IgD-negative memory B cell (primary cell): ENCODE measurements at regions not wholly inside any gene's neighbourhood (a gene's known extent, or its start where the extent isn't known, plus 50 kb on each side); places are given as distances from the start of the nearest gene placed in this dataset.
"Not testable (repeated sequence)": the region's sequence is repeated elsewhere in the genome, so short reads cannot be mapped to it uniquely, and the experiment has no call there.

Experiments used
- H3K27ac Mint-ChIP-seq, 3 donors: one replicate each; pipeline ENCODE4 v1.8.0; 2020 to 2022; ENCODE audit warnings: mild to moderate bottlenecking in 3 of 3, mixed read lengths in 3 of 3, moderate library complexity in 1 of 3
- H3K27me3 Mint-ChIP-seq: one replicate; pipeline ENCODE4 v1.8.0; 2021; ENCODE audit warnings: mixed read lengths
- H3K36me3 Mint-ChIP-seq: one replicate; pipeline ENCODE4 v1.8.0; 2020; ENCODE audit warnings: mild to moderate bottlenecking, mixed read lengths
- H3K4me1 Mint-ChIP-seq, 3 donors: one replicate each; pipeline ENCODE4 v1.8.0; 2020 to 2022; ENCODE audit warnings: mixed read lengths in 3 of 3, mild to moderate bottlenecking in 1 of 3
- H3K4me3 Mint-ChIP-seq, 4 donors: one replicate each; pipeline ENCODE4 v1.8.0; 2020 to 2022; ENCODE audit warnings: mild to moderate bottlenecking in 4 of 4, mixed read lengths in 4 of 4, moderate library complexity in 3 of 4
- H3K9me3 Mint-ChIP-seq, 3 donors: one replicate each; pipeline ENCODE4 v1.8.0; 2020 to 2021; ENCODE audit warnings: mixed read lengths in 3 of 3, mild to moderate bottlenecking in 1 of 3

DNA sequence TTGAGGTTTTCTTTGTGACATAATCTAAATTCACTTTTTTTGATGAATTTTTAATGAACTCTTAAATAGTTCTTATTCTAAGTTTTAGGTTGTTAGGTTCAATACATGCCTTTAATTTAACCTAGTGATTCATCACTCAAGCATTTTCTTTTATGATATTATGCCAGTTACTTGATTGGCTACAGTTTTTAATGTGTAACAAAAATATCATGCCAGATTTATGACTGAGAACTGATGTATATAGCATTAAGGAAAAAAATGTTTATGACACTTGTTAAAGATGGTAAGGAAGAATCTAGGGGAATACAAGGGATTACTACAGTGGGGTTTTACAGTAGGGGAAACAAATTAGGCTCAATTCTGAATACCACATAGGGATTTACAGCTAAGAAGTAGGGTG is 103.1 kb downstream of the VGLL3 start:
- Mint-ChIP-seq H3K27me3 (no peaks in the 10 kb centered on the region), H3K4me1 (no peaks in the 10 kb centered on the region), H3K36me3 (no peaks in the 10 kb centered on the region), H3K27ac (no peak overlapping the region), H3K4me3 (no peak overlapping the region), H3K9me3 (peaks cover 0 to 2% (median 2%) of the 10 kb centered on the region in 3 donors)

DNA sequence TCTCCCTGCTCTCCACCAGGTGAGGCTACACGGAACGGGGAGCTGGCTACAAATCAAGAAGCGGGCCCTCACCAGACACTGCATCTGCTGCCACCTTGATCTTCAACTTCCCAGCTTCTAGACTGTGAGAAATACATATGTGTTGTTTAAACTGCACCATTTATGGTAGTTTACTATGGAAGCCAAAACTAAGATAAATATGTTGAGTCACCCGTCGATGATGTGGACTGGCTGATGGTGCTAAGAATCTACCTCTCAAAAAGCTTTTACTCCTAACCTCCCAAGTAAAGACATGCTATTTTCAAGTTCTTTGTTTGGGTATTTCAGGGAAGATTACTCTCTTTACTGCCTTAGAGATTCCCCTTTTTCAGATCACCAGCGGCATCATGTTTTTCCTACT is 110.9 kb downstream of the VGLL3 start:
- Mint-ChIP-seq H3K27ac (no peak overlapping the region), H3K9me3 (peaks cover 0 to 12% (median 8%) of the 10 kb centered on the region in 3 donors), H3K36me3 (no peaks in the 10 kb centered on the region), H3K4me1 (no peaks in the 10 kb centered on the region), H3K4me3 (no peak overlapping the region), H3K27me3 (no peaks in the 10 kb centered on the region)

DNA sequence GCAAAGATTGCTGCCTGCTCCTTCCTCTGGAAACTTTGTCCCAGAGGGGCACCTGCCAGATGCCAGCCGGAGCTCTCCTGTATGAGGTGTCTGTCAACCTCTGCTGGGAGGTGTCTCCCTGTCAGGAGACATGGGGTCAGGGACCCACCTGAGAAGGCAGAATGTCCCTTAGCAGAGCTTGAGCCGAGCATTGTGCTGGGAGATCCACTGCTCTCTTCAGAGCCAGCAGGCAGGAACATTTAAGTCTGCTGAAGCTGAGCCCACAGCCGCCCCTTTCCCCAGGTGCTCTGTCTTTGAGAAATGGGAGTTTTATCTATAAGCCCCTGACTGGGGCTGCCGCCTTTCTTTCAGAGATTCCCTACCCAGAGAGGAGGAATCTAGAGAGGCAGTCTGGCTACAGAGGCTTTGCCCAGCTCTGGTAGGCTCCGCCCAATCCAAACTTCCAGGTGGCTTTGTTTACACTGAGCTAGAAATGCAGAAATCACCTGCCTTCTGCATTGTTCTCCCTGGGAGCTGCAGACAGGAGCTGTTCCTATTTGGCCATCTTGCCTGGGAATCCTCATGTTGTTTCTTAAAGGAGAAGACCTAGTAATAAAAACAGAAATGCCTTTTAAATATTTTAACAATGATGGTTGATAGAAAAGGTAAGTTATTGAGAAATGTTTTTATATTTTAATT is 114.3 kb downstream of the VGLL3 start:
- H3K9me3 Mint-ChIP-seq, H3K27ac Mint-ChIP-seq, H3K4me1 Mint-ChIP-seq, H3K27me3 Mint-ChIP-seq, H3K4me3 Mint-ChIP-seq, H3K36me3 Mint-ChIP-seq: not testable (repeated sequence)

DNA sequence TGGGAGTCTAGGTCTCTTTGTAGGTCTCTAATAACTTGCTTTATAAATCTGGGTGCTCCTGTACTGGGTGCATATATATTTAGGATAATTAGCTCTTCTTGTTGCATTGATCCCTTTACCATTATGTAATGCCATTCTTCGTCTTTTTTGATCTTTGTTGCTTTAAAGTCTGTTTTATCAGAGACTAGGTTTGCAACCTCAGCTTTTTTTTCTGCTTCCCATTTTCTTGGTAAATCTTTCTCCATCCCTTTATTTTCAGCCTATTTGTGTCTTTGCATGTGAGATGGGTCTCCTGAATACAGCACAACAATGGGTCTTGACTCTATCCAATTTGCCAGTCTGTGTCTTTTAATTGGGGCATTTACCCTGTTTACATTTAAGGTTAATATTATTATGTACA is 116.2 kb downstream of the VGLL3 start:
- not testable (repeated sequence) for H3K4me1 Mint-ChIP-seq, H3K27ac Mint-ChIP-seq, H3K27me3 Mint-ChIP-seq, H3K4me3 Mint-ChIP-seq, H3K36me3 Mint-ChIP-seq
- peaks cover 6 to 10% (median 7%) of the 10 kb centered on the region in 3 donors for H3K9me3 Mint-ChIP-seq

DNA sequence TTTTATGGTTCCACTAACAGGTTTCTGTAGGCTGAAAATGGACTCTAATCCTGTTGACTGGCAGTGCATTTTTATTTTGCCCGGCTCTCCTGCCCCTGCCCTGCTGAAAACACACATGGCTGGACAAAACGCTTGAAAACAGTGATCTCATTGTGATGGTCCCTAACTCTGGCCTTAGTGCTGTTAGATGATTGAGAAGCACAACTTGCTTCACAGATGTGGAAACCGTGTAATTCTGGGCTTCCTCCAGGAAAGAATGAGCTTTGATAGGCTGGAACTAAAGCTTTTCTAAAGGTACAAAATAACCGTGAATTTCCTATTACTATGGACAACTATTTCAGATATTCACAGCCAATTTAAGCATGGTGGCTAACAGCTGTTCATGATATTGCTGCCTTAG is 121.4 kb downstream of the VGLL3 start:
- Mint-ChIP-seq H3K27ac (no peak overlapping the region), H3K4me3 (no peak overlapping the region), H3K9me3 (peaks cover 2 to 14% (median 4%) of the 10 kb centered on the region in 3 donors), H3K36me3 (no peaks in the 10 kb centered on the region), H3K4me1 (no peaks in the 10 kb centered on the region), H3K27me3 (no peaks in the 10 kb centered on the region)

DNA sequence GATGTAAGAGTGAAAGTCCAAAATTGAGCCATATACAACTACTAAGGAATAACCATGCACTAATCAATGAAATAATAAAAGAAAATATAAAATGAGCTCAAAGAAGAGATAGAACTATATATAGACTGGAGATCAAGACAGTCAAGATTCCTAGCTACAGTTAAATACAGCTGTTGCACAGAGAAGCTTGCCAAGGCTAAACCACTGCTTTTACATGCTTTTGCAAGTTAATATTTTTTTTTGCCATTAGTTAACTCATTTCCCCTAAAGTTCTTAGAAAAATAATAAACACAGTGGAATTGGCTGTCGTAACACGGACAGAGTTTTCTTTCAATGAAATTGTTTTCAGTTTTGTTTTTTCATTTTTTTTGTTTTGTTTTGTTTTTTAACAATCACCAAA is 123.0 kb downstream of the VGLL3 start:
- H3K36me3 Mint-ChIP-seq: no peaks in the 10 kb centered on the region
- H3K4me3 Mint-ChIP-seq: no peak overlapping the region
- H3K27me3 Mint-ChIP-seq: no peaks in the 10 kb centered on the region
- H3K27ac Mint-ChIP-seq: no peak overlapping the region
- no peaks in the 10 kb centered on the region for H3K4me1 Mint-ChIP-seq
- peaks cover 2 to 13% (median 4%) of the 10 kb centered on the region in 3 donors for H3K9me3 Mint-ChIP-seq

DNA sequence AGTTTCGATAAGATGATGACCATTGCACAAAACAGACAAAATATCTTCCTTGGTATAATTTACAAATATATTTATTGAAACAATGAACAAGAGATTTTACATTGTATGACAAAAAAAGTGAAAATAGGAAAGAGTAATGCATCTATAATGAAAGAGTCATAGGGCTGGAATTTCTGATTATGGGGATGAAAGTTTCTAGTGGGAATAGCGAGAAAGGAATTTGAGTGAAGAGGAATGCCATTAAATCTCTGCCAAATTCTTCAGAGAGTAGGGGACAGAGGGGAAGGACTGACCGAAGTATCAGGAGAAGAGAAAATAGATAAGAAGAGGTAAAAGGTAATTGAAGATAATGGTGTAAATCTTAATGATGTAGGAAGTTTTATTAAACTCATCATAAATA is 125.4 kb downstream of the VGLL3 start:
- Mint-ChIP-seq H3K27me3 (no peaks in the 10 kb centered on the region), H3K4me3 (no peak overlapping the region), H3K4me1 (no peaks in the 10 kb centered on the region), H3K9me3 (peaks cover 0 to 7% (median 3%) of the 10 kb centered on the region in 3 donors), H3K27ac (no peak overlapping the region), H3K36me3 (no peaks in the 10 kb centered on the region)

DNA sequence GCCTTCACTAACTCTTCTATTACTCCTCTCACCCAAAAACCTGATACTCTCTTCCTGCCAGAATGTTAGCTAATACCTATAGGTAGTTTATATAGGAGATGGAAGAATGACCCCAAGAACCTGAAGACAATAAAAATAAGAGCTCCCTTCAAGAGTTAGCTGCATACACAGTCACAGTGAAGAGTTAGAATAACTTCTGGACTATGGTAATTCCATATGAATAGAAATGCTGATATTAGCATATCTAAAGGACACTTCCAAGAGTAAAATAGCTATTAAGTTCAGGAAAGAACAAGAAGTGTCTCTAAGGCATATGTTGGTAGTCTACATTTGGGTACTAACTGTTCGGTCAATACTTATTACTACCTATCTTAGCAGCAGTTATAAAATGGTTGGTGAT is 134.2 kb downstream of the VGLL3 start:
- H3K4me1 Mint-ChIP-seq: no peaks in the 10 kb centered on the region
- no peak overlapping the region for H3K4me3 Mint-ChIP-seq
- H3K9me3 Mint-ChIP-seq: peaks cover 0 to 4% (median 4%) of the 10 kb centered on the region in 3 donors
- H3K27me3 Mint-ChIP-seq: no peaks in the 10 kb centered on the region
- H3K27ac Mint-ChIP-seq: no peak overlapping the region
- no peaks in the 10 kb centered on the region for H3K36me3 Mint-ChIP-seq

DNA sequence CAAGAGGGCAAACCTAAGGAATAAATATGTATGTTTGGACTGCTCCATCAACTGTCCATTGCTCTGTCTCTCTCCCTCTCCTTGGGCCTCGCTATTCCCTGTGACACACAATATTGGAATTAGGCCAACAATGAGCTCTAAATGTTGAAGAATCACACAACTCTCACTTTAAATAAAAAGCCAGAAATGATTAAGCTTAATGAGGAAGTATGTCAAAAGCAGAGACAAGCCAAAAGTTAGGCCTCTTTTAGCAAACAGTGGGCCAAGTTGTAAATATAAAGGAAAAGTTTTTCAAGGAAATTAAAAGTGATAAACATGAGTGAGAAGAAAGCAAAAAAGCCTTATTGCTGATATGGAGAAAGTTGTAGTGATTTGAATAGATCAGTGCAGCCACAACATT is 141.0 kb downstream of the VGLL3 start:
- no peak overlapping the region for H3K4me3 Mint-ChIP-seq
- H3K36me3 Mint-ChIP-seq: no peaks in the 10 kb centered on the region
- H3K27ac Mint-ChIP-seq: no peak overlapping the region
- no peaks in the 10 kb centered on the region for H3K4me1 Mint-ChIP-seq
- no peaks in the 10 kb centered on the region for H3K9me3 Mint-ChIP-seq
- no peaks in the 10 kb centered on the region for H3K27me3 Mint-ChIP-seq

DNA sequence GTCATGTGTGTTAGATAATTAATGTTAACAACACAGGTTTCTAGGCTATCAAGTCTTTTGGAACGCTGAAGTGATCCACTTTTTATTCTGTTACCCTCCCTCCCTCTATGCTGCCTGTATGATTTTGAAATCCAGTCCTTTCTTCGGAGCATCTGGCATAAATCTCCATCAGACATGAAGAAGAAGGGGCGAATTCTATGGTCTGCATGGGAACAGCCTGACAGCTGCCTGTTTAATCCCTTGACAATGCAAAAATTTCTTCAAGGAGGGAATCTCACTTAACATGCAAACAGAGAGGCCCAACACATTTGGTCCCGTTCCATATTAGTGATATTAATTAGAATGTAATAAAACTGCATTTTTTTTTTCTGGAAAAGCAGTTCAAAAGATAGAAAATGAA is 145.2 kb downstream of the VGLL3 start:
- Mint-ChIP-seq H3K4me1 (no peaks in the 10 kb centered on the region), H3K9me3 (no peaks in the 10 kb centered on the region), H3K27me3 (no peaks in the 10 kb centered on the region), H3K27ac (no peak overlapping the region), H3K36me3 (no peaks in the 10 kb centered on the region), H3K4me3 (no peak overlapping the region)

DNA sequence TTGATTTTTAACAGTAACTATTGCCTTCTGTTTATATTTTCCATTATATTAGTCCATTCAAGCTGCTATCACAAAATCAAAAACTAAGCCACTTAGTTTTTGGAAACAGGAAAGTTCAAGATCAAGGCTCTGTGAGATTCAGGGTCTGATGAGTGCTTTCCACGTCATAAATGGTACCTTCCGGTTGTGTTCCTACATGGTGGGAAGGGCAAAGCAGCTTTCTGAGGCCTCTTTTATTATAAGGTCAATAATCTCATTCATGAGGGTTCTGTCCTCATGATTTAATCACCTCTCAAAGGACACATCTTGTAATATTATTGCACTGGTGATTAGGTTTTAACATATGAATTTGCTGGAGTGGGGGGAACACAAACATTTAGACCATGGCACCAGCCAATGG is 152.0 kb downstream of the VGLL3 start:
- Mint-ChIP-seq H3K27me3 (no peaks in the 10 kb centered on the region), H3K36me3 (no peaks in the 10 kb centered on the region), H3K27ac (no peak overlapping the region), H3K9me3 (peaks cover 0 to 5% (median 4%) of the 10 kb centered on the region in 3 donors), H3K4me3 (no peak overlapping the region), H3K4me1 (no peaks in the 10 kb centered on the region)

DNA sequence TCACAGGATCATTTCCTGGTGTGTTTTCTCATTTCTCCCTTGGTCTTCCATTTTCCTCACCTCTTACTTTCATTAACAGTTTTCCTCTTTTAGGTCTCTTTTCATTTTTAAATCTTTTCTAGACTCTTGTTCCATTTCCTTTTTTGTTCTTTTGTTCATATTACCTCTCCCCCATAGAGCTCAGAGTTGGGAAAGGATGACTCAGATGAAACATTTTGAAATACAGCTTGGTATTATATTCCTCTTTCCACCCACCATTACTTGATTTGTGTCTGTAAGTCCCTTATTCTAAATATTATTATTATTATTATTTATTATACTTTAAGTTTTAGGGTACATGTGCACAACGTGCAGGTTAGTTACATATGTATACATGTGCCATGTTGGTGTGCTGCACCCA is 153.1 kb downstream of the VGLL3 start:
- H3K27me3 Mint-ChIP-seq: no peaks in the 10 kb centered on the region
- H3K4me1 Mint-ChIP-seq: no peaks in the 10 kb centered on the region
- no peak overlapping the region for H3K4me3 Mint-ChIP-seq
- peaks cover 0 to 6% (median 4%) of the 10 kb centered on the region in 3 donors for H3K9me3 Mint-ChIP-seq
- no peak overlapping the region for H3K27ac Mint-ChIP-seq
- no peaks in the 10 kb centered on the region for H3K36me3 Mint-ChIP-seq

DNA sequence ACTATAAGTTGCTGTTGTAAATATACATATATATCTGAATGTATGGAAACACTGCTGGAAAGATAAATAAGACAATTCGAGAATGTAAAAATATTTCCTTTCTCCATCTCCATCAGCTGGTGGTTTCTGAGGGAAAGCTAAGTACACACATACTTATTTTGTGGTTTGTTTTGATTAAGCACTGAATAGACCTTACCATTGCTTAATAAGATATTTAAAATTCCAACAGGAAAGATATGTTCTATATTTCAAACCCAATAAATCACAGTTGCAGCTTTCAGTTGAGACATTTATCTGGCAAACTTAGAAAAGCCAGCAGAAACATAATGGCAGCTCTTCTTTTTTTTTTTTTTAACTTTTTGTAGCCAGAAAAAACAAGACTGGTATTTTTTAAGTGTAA is 160.4 kb downstream of the VGLL3 start:
- Mint-ChIP-seq H3K36me3 (peaks cover 1% of the 10 kb centered on the region), H3K27me3 (no peaks in the 10 kb centered on the region), H3K9me3 (peaks cover 0 to 14% (median 2%) of the 10 kb centered on the region in 3 donors), H3K27ac (no peak overlapping the region), H3K4me3 (no peak overlapping the region), H3K4me1 (no peaks in the 10 kb centered on the region)

DNA sequence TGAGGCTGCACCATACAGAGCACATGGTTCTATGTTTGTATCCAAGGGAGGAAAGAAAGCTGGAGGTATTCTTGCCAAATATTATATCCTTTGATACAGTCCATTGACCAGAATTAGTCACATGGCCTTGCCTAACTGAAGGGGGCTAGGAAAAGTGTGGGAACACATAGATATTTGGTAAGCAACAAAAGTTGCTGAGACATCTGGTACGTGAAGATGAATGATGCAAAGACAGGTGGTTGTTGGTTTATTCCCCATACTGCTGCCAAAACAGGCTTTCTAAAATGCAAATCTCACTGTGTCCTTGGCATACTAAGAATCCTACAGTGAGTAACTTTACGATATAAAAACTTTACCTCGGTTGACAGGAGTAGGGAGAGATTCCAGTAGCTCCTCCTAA is 162.2 kb downstream of the VGLL3 start:
- Mint-ChIP-seq H3K4me1 (no peaks in the 10 kb centered on the region), H3K9me3 (peaks cover 0 to 14% (median 2%) of the 10 kb centered on the region in 3 donors), H3K36me3 (peaks cover 1% of the 10 kb centered on the region), H3K27ac (no peak overlapping the region), H3K4me3 (peak overlapping the region in 1 of 4 donors; percentile 7), H3K27me3 (no peaks in the 10 kb centered on the region)

DNA sequence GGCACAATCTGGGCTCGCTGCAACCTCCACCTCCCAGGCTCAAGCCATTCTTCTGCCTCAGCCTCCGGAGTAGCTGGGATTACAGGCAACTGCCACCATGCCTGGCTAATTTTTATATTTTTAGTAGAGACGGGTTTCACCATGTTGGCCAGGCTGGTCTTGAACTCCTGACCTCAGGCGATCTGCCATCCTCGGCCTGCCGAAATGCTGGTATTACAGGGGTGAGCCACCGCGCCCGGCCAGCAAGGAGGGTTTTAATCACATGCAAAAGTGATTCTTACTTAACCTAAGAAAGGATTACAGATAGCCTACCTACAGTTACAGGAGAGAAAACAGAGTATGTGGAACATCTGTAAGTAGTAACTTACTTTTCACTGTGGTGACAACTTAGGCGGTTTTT is 163.4 kb downstream of the VGLL3 start:
- H3K27ac Mint-ChIP-seq, H3K4me1 Mint-ChIP-seq, H3K4me3 Mint-ChIP-seq, H3K36me3 Mint-ChIP-seq, H3K27me3 Mint-ChIP-seq: not testable (repeated sequence)
- H3K9me3 Mint-ChIP-seq: peaks cover 0 to 14% (median 0%) of the 10 kb centered on the region in 3 donors

DNA sequence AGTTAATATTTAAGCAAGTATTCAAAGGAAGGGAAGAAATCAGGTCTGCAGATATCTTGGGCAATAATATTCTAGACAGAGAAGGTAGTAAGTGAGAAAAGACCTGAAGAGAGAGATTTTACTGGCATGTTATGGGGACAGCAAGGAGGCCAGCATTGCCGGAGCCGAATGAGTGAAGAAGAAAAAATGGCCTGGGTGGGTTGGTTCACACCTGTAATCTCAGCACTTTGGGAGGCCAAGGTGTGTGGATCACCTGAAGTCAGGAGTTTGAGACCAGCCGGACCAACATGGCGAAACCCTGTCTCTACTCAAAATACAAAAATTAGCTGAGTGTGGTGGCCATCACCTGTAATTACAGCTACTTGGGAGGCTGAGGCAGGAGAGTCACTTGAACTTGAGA is 164.7 kb downstream of the VGLL3 start:
- H3K36me3 Mint-ChIP-seq: no peaks in the 10 kb centered on the region
- no peak overlapping the region for H3K27ac Mint-ChIP-seq
- H3K4me3 Mint-ChIP-seq: no peak overlapping the region
- peaks cover 0 to 10% (median 0%) of the 10 kb centered on the region in 3 donors for H3K9me3 Mint-ChIP-seq
- no peaks in the 10 kb centered on the region for H3K4me1 Mint-ChIP-seq
- H3K27me3 Mint-ChIP-seq: no peaks in the 10 kb centered on the region
